Activated effector memory CD4-positive, alpha-beta T cell treated with anti-CD3 and anti-CD28 coated beads, Interleukin-2, amount 50 U/mL, for 16 hours (primary cell): ENCODE measurements at regions not wholly inside any gene's neighbourhood (a gene's known extent, or its start where the extent isn't known, plus 50 kb on each side); places are given as distances from the start of the nearest gene placed in this dataset.

Experiments used
- DNase-seq: peaks from one replicate; pipeline ENCODE4 v3.0.0-alpha.2; 2020

DNA sequence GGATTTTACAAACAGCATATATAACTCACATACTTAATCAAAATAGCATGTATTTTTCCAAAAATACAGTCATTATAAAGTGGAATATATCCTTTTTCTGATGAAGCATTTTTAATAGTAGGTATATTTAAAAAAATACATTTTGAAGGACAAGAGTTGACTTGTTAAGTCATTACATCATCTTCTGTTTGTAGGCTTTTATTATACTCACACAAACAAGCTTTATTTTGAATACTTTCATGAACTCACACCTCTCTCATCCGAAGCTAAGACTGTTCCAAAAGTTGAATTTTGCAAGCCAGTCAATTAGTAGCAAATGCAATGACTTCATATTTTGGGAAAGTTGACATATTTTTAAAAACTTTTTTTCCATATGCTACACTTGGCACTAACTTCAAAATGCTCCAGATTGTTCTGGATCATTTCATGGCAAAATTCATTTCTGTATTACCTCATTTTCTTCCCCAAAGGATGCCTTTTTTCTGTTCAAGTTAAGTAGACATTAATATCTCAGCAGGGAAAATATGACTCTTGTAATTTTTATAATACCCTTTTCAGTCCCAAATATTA lies 68.5 kb upstream of the WDR75 start:
- DNase-seq: no peak

DNA sequence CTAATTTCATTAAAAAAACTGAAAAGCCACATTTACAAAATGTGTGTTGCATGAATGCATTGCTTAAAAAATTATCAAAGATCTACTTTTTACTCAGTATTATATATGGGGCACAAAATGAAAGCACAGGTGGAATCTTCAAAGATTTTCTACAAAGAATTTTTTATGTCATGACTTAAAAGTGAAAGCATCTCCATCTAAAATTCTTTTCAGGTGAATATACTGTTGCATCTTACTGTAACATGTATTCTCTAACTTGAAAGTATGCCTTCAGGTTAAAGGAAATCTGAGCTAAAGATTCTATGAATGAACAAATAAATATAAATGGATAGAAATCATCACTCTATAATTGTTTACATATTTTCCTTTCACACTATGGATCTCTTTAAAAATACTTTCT lies 66.8 kb upstream of the WDR75 start:
- no peak for DNase-seq

DNA sequence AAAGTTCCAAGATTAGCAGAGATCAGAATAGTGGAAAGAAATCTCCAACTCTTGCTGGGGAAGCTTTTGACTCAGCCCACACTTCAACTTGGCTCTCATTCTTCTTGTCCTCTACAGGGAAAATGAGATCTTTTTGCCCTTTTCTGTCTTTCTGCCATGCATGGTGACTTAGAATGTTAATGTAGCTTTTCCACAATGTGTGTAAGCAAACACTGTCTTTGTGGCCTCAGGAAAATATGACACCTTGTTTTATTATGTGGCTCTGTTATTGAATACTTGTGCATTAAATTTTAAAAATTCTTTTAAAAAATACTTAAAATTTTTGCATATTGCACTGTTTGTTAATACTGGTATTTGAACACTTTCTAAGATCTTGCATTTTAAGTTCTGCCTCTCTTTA lies 65.4 kb upstream of the WDR75 start:
- no peak for DNase-seq

DNA sequence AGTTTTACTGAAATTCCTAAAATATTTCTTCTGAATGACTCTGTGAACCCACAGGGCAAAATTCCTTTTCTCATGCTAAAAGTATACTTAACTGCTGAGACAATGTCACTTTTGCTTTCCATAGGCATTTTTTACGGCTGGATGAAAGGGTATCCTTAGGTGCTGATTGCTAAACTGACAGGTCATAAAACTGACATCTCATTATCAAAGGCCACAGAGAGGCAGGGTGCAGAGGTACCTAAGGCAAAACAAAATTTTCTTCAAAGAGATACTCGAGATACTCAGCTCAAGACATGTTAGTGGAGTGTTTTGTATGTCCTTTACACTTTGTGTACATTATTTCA lies 62.0 kb upstream of the WDR75 start:
- no peak for DNase-seq

DNA sequence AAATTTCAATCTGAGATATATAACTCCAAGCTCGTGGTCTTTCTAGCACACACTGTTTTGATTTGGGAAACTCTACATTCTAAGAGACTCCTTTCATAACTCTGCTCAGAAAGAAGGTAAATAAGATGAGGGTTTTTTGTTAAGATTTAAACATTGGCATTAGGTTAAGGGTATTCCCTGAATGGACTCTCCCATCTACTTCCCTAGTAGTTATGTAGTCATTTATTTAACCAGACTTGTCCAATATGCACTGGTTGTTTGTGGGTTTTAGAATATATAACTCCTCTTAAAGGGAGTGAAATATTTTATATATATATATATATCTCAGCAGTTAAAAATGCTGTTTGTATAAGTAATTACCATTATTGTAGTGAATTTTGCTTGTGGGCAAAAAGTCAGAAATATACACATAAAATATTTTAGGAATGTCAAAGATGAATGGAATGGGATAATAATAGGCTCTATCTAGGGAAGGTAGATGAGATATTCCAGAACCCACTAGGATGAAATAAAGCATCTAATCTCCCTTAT lies 61.5 kb upstream of the WDR75 start:
- no peak for DNase-seq

DNA sequence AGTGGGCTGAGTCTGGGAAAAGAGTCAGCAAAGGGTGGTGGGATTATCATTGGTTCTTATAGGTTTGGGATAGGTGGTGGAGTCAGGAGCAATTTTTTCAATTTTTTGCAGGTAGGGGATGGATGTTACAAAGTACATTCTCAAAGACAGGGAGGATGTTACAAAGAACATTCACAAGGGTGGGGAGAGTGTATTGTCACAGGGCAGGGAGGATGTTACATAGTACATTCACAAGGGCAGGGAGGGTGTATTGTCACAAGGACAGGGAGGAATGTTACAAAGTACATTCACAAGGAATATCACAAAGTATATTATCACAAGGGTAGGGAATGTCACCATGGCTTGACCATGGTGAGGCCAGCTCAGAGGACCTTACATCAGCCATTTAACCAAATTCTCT lies 58.6 kb upstream of the WDR75 start:
- DNase-seq: no peak

DNA sequence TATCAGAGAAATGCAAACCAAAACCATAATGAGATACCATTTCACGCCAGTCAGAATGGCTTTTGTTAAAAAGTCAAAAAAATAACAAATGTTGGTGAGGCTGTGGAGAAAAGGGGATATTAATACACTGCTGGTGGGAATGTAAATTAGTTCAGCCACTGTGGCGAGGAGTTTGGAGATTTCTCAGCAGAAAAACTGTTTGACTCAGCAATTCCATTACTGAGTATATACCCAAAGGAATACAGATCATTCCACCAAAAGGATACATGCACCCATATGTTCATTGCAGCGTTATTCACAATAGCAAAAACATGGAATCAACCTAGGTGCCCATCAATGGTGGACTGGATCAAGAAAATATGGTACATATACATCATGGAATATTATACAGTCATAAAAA lies 54.5 kb upstream of the WDR75 start:
- DNase-seq: no peak

DNA sequence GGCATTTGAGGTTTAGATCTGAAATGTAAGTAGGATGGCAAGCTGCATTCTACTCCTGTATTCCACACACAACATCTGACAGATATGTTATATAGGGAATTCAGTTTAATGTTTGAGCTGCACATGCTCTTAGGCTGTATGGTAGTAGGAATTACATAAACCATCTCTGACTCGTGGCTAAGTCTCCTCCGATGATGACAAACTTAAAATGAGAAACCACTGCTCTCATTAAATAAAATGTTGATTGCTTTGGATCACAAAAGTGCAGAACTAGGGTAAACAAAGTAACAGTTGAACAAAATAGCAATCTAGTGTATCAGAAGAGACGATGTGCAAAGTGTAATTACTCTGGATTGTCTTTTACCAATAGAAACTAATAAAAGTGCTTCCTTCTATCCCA lies 50.1 kb upstream of the WDR75 start:
- DNase-seq: no peak
